ENCODE measurements at regions not wholly inside any gene's neighbourhood (a gene's known extent, or its start where the extent isn't known, plus 50 kb on each side); places are given as distances from the start of the nearest gene placed in this dataset.

GRCh38 chr16:52747088-52747595, 200.2 kb upstream of the TOX3 start:
- H3K9ac ChIP-seq (ENCODE audit: low read depth, low read length, poor library complexity, severe bottlenecking): no peak overlapping the region
- H3K9me2 ChIP-seq (replicated peaks; ENCODE audit: low read depth, low read length): no peaks in the 10 kb centered on the region
- H3K79me2 ChIP-seq (ENCODE audit: insufficient read depth, low read length): no peaks in the 10 kb centered on the region
- H2AFZ ChIP-seq (ENCODE audit: low read length): no peak overlapping the region
- no peaks in the 10 kb centered on the region for H3K9me3 ChIP-seq (ENCODE audit: insufficient read depth, low read depth, low read length)
- no peak overlapping the region for H3K4me2 ChIP-seq (ENCODE audit: low read depth, low read length, poor library complexity, severe bottlenecking)
- no peak overlapping the region for H3K4me3 ChIP-seq (ENCODE audit: low read length, poor library complexity, severe bottlenecking)
- H3K36me3 ChIP-seq (ENCODE audit: insufficient read depth, low read length): no peaks in the 10 kb centered on the region
- H3K27me3 ChIP-seq (ENCODE audit: insufficient read depth, low read length, poor library complexity, severe bottlenecking): no peaks in the 10 kb centered on the region
- no peaks in the 10 kb centered on the region for H4K20me1 ChIP-seq (ENCODE audit: insufficient read depth, low read length, poor library complexity, severe bottlenecking)
- TF ChIP-seq EZH2phosphoT487 (IDR thresholded peaks at IDR 0.05; ENCODE audit: borderline replicate concordance): no peak
- TF ChIP-seq, protein P1, sequence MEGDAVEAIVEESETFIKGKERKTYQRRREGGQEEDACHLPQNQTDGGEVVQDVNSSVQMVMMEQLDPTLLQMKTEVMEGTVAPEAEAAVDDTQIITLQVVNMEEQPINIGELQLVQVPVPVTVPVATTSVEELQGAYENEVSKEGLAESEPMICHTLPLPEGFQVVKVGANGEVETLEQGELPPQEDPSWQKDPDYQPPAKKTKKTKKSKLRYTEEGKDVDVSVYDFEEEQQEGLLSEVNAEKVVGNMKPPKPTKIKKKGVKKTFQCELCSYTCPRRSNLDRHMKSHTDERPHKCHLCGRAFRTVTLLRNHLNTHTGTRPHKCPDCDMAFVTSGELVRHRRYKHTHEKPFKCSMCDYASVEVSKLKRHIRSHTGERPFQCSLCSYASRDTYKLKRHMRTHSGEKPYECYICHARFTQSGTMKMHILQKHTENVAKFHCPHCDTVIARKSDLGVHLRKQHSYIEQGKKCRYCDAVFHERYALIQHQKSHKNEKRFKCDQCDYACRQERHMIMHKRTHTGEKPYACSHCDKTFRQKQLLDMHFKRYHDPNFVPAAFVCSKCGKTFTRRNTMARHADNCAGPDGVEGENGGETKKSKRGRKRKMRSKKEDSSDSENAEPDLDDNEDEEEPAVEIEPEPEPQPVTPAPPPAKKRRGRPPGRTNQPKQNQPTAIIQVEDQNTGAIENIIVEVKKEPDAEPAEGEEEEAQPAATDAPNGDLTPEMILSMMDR (conservative IDR thresholded peaks at IDR 0.05; ENCODE audit: low read length): no peak
- no peaks in the 10 kb centered on the region for H3K4me1 ChIP-seq (ENCODE audit: insufficient read depth, low read length, poor library complexity, severe bottlenecking)
- H3F3A ChIP-seq (ENCODE audit: low read depth): no peaks in the 10 kb centered on the region

GRCh38 chr16:52743707-52744106, 196.8 kb upstream of the TOX3 start:
- Histone ChIP-seq H3K9me3 (ENCODE audit: insufficient read depth, low read depth, low read length) (0 out of 2 replicates have a peak, but pooled peaks cover 3% of the 10 kb centered on the region), H3K9me2 (replicated peaks; ENCODE audit: low read depth, low read length) (no peaks in the 10 kb centered on the region), H4K20me1 (ENCODE audit: insufficient read depth, low read length, poor library complexity, severe bottlenecking) (no peaks in the 10 kb centered on the region), H3F3A (ENCODE audit: low read depth) (no peaks in the 10 kb centered on the region), H3K4me3 (ENCODE audit: low read length, poor library complexity, severe bottlenecking) (no peak overlapping the region), H3K4me2 (ENCODE audit: low read depth, low read length, poor library complexity, severe bottlenecking) (no peak overlapping the region), H3K36me3 (ENCODE audit: insufficient read depth, low read length) (no peaks in the 10 kb centered on the region), H3K4me1 (ENCODE audit: insufficient read depth, low read length, poor library complexity, severe bottlenecking) (no peaks in the 10 kb centered on the region), H3K79me2 (ENCODE audit: insufficient read depth, low read length) (no peaks in the 10 kb centered on the region), H3K27me3 (ENCODE audit: insufficient read depth, low read length, poor library complexity, severe bottlenecking) (no peaks in the 10 kb centered on the region), H3K9ac (ENCODE audit: low read depth, low read length, poor library complexity, severe bottlenecking) (no peak overlapping the region), H2AFZ (ENCODE audit: low read length) (no peak overlapping the region)
- TF ChIP-seq, protein P1 (conservative IDR thresholded peaks at IDR 0.05; ENCODE audit: low read length): no peak
- no peak for TF ChIP-seq EZH2phosphoT487 (IDR thresholded peaks at IDR 0.05; ENCODE audit: borderline replicate concordance)

DNA sequence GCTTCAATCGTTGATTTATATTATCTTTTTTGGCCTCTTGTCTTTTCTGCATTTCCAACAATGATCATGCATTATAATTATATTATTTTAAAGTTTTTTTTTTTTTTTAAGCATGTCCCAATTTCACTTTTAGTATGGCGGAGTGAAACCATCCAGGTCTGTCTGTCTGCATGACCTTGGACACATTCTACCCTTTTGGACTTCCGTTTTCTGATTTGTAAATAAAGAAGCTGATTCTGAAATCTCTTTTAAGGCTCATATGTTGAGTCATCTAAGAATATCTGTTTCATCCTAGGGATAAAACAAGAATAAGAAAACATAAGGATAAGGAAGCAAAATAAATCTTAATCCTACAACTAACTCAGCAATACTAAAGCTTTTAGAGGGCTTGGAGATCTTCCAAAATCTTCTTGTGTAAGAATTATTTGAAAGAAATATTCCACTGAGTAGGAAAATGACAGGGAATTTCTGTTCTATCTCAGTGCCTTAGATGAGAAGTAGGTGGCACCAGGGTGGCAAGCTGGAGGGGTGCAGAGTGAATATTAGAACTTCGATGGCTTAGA, 195.7 kb upstream of the TOX3 start:
- Histone ChIP-seq H3K9me3 (ENCODE audit: insufficient read depth, low read depth, low read length) (0 out of 2 replicates have a peak, but pooled peaks cover 3% of the 10 kb centered on the region), H4K20me1 (ENCODE audit: insufficient read depth, low read length, poor library complexity, severe bottlenecking) (no peaks in the 10 kb centered on the region), H3K4me3 (ENCODE audit: low read length, poor library complexity, severe bottlenecking) (no peak overlapping the region), H3K4me2 (ENCODE audit: low read depth, low read length, poor library complexity, severe bottlenecking) (no peak overlapping the region), H3K9me2 (replicated peaks; ENCODE audit: low read depth, low read length) (no peaks in the 10 kb centered on the region), H3K36me3 (ENCODE audit: insufficient read depth, low read length) (no peaks in the 10 kb centered on the region), H3K9ac (ENCODE audit: low read depth, low read length, poor library complexity, severe bottlenecking) (no peak overlapping the region), H2AFZ (ENCODE audit: low read length) (no peak overlapping the region), H3K4me1 (ENCODE audit: insufficient read depth, low read length, poor library complexity, severe bottlenecking) (no peaks in the 10 kb centered on the region), H3K27me3 (ENCODE audit: insufficient read depth, low read length, poor library complexity, severe bottlenecking) (no peaks in the 10 kb centered on the region), H3F3A (ENCODE audit: low read depth) (no peaks in the 10 kb centered on the region), H3K79me2 (ENCODE audit: insufficient read depth, low read length) (no peaks in the 10 kb centered on the region)
- TF ChIP-seq EZH2phosphoT487 (IDR thresholded peaks at IDR 0.05; ENCODE audit: borderline replicate concordance): no peak
- TF ChIP-seq, protein P1 (conservative IDR thresholded peaks at IDR 0.05; ENCODE audit: low read length): no peak

All from Loucy (cell line).